ENCODE measurements at regions not wholly inside any gene's neighbourhood (a gene's known extent, or its start where the extent isn't known, plus 50 kb on each side); places are given as distances from the start of the nearest gene placed in this dataset.
A peak's percentile ranks its signal among the peaks of the same experiment; 100 is the strongest.

DNA sequence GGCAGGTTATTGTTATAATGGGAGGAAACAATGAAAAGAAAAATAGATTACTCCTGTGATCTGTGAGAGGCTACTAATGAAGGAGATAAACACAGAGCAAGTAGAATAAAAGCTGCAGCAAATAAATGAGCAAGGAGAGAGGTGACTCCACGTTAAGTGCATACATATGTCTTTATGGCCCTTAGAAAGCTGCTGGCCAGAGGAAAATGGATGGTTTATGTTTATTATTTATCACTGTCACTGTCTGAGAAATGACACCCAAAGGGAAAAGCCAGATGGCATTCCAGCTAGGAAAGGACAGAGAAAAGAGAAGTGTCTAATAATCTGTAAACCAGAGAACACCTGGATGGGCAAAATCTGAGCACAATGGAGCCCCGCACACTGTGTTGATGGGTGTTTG lies 122.9 kb upstream of the DDX18 start (continued):
- TF ChIP-seq, protein P1, sequence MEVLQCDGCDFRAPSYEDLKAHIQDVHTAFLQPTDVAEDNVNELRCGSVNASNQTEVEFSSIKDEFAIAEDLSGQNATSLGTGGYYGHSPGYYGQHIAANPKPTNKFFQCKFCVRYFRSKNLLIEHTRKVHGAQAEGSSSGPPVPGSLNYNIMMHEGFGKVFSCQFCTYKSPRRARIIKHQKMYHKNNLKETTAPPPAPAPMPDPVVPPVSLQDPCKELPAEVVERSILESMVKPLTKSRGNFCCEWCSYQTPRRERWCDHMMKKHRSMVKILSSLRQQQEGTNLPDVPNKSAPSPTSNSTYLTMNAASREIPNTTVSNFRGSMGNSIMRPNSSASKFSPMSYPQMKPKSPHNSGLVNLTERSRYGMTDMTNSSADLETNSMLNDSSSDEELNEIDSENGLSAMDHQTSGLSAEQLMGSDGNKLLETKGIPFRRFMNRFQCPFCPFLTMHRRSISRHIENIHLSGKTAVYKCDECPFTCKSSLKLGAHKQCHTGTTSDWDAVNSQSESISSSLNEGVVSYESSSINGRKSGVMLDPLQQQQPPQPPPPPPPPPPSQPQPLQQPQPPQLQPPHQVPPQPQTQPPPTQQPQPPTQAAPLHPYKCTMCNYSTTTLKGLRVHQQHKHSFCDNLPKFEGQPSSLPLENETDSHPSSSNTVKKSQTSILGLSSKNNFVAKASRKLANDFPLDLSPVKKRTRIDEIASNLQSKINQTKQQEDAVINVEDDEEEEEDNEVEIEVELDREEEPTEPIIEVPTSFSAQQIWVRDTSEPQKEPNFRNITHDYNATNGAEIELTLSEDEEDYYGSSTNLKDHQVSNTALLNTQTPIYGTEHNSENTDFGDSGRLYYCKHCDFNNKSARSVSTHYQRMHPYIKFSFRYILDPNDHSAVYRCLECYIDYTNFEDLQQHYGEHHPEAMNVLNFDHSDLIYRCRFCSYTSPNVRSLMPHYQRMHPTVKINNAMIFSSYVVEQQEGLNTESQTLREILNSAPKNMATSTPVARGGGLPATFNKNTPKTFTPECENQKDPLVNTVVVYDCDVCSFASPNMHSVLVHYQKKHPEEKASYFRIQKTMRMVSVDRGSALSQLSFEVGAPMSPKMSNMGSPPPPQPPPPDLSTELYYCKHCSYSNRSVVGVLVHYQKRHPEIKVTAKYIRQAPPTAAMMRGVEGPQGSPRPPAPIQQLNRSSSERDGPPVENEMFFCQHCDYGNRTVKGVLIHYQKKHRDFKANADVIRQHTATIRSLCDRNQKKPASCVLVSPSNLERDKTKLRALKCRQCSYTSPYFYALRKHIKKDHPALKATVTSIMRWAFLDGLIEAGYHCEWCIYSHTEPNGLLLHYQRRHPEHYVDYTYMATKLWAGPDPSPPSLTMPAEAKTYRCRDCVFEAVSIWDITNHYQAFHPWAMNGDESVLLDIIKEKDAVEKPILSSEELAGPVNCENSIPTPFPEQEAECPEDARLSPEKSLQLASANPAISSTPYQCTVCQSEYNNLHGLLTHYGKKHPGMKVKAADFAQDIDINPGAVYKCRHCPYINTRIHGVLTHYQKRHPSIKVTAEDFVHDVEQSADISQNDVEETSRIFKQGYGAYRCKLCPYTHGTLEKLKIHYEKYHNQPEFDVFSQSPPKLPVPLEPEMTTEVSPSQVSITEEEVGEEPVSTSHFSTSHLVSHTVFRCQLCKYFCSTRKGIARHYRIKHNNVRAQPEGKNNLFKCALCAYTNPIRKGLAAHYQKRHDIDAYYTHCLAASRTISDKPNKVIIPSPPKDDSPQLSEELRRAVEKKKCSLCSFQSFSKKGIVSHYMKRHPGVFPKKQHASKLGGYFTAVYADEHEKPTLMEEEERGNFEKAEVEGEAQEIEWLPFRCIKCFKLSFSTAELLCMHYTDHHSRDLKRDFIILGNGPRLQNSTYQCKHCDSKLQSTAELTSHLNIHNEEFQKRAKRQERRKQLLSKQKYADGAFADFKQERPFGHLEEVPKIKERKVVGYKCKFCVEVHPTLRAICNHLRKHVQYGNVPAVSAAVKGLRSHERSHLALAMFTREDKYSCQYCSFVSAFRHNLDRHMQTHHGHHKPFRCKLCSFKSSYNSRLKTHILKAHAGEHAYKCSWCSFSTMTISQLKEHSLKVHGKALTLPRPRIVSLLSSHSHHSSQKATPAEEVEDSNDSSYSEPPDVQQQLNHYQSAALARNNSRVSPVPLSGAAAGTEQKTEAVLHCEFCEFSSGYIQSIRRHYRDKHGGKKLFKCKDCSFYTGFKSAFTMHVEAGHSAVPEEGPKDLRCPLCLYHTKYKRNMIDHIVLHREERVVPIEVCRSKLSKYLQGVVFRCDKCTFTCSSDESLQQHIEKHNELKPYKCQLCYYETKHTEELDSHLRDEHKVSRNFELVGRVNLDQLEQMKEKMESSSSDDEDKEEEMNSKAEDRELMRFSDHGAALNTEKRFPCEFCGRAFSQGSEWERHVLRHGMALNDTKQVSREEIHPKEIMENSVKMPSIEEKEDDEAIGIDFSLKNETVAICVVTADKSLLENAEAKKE (CRISPR knock-in tag; IDR thresholded peaks at IDR 0.05) = no peak
- TF ChIP-seq STAT1 (IDR thresholded peaks at IDR 0.05; ENCODE audit: unreplicated experiment) = no peak
- no peak for TF ChIP-seq NANOG (IDR thresholded peaks at IDR 0.05; ENCODE audit: borderline replicate concordance)
- TF ChIP-seq ZNF331 (CRISPR knock-in tag; IDR thresholded peaks at IDR 0.05; ENCODE audit: low read depth) = no peak
- no peak for TF ChIP-seq CREB1 (CRISPR knock-in tag; IDR thresholded peaks at IDR 0.05; ENCODE audit: low read depth)
- no peak for TF ChIP-seq EZH2 (IDR thresholded peaks at IDR 0.05; ENCODE audit: low read depth, unreplicated experiment)
- TF ChIP-seq POLR2AphosphoS5 (IDR thresholded peaks at IDR 0.05; ENCODE audit: low read depth) = no peak
- TF ChIP-seq, protein P2, sequence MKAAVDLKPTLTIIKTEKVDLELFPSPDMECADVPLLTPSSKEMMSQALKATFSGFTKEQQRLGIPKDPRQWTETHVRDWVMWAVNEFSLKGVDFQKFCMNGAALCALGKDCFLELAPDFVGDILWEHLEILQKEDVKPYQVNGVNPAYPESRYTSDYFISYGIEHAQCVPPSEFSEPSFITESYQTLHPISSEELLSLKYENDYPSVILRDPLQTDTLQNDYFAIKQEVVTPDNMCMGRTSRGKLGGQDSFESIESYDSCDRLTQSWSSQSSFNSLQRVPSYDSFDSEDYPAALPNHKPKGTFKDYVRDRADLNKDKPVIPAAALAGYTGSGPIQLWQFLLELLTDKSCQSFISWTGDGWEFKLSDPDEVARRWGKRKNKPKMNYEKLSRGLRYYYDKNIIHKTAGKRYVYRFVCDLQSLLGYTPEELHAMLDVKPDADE (IDR thresholded peaks at IDR 0.05) = no peak

DNA sequence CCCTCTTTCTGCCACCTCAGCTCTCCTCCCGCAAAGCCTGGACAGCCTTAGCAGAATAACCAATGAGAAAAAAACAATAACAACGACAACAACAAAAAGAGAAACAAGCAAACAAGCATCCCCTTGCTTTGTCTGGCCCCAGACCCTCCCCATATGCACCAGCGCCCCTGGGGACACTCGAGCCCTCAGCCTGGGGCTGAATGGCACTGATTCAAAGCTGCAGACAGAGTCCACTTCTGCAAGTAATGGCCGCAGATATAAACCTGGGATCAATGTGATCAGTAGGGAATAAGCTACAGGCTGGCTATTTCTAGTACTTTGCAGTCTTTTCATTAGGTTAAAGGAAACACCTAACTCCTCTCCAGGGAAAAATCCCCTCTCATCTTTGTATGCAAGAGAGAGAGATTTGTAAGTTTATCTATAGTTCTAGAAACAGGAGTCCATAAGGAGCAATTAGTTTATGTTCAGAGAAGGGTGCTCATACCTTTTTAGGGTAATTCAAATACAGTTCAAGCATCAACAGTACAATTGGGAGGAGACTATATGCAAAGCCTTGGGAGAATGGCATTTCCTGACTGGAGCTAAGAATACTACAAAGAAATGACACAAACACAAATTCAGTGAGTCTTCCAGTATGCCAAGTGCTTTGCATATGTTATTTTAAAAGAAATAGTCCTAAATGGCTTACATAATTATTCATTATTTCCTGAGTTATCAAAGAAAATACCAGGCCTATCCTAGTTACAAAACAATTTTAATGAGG lies 122.3 kb upstream of the DDX18 start:
- peaks cover 3% of the 10 kb centered on the region; the same call in 1 of the 2 replicates for H3K9me2 ChIP-seq (ENCODE audit: insufficient read depth)
- peak overlapping the region; percentile 84 for H2AFZ ChIP-seq
- peak overlapping the region; percentile 42; the same call in 1 of the 2 replicates for H3K27ac Mint-ChIP-seq
- DNase-seq (ENCODE audit: low spot score) = no peak
- peaks cover 15% of the 10 kb centered on the region for H3K4me1 Mint-ChIP-seq
- 0 out of 2 replicates have a peak overlapping the region, but pooled peaks have one; percentile 14 for H3K4me3 ChIP-seq
- H3K4me1 ChIP-seq (ENCODE audit: insufficient read depth) = peaks cover 12% of the 10 kb centered on the region
- H3K79me2 ChIP-seq (replicated peaks; ENCODE audit: insufficient read depth) = no peaks in the 10 kb centered on the region
- H3K27me3 ChIP-seq (ENCODE audit: insufficient read depth) = no peaks in the 10 kb centered on the region
- no peak overlapping the region for H3K27ac ChIP-seq (ENCODE audit: low read depth)
- peak overlapping the region; percentile 63 for H3K4me2 ChIP-seq
- no peaks in the 10 kb centered on the region for H4K20me1 ChIP-seq (replicated peaks; ENCODE audit: insufficient read depth)
- no peaks in the 10 kb centered on the region for H3F3A ChIP-seq (replicated peaks; ENCODE audit: low read depth)
- no peaks in the 10 kb centered on the region for H3K27me3 Mint-ChIP-seq (ENCODE audit: insufficient read depth, low read depth, poor library complexity)
- H3K9me3 Mint-ChIP-seq = no peaks in the 10 kb centered on the region
- ATAC-seq = peak; percentile 57
- H3K36me3 ChIP-seq (ENCODE audit: insufficient read depth) = no peaks in the 10 kb centered on the region
- H3K4me3 Mint-ChIP-seq = no peak overlapping the region
- H3K36me3 Mint-ChIP-seq (ENCODE audit: low read depth) = no peaks in the 10 kb centered on the region
- TF ChIP-seq, protein P3, sequence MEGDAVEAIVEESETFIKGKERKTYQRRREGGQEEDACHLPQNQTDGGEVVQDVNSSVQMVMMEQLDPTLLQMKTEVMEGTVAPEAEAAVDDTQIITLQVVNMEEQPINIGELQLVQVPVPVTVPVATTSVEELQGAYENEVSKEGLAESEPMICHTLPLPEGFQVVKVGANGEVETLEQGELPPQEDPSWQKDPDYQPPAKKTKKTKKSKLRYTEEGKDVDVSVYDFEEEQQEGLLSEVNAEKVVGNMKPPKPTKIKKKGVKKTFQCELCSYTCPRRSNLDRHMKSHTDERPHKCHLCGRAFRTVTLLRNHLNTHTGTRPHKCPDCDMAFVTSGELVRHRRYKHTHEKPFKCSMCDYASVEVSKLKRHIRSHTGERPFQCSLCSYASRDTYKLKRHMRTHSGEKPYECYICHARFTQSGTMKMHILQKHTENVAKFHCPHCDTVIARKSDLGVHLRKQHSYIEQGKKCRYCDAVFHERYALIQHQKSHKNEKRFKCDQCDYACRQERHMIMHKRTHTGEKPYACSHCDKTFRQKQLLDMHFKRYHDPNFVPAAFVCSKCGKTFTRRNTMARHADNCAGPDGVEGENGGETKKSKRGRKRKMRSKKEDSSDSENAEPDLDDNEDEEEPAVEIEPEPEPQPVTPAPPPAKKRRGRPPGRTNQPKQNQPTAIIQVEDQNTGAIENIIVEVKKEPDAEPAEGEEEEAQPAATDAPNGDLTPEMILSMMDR (conservative IDR thresholded peaks at IDR 0.05; ENCODE audit: low read depth in 2 of 2) = no peak
- no peak for TF ChIP-seq EZH2 (IDR thresholded peaks at IDR 0.05; ENCODE audit: low read depth, unreplicated experiment)
- TF ChIP-seq, protein P4, sequence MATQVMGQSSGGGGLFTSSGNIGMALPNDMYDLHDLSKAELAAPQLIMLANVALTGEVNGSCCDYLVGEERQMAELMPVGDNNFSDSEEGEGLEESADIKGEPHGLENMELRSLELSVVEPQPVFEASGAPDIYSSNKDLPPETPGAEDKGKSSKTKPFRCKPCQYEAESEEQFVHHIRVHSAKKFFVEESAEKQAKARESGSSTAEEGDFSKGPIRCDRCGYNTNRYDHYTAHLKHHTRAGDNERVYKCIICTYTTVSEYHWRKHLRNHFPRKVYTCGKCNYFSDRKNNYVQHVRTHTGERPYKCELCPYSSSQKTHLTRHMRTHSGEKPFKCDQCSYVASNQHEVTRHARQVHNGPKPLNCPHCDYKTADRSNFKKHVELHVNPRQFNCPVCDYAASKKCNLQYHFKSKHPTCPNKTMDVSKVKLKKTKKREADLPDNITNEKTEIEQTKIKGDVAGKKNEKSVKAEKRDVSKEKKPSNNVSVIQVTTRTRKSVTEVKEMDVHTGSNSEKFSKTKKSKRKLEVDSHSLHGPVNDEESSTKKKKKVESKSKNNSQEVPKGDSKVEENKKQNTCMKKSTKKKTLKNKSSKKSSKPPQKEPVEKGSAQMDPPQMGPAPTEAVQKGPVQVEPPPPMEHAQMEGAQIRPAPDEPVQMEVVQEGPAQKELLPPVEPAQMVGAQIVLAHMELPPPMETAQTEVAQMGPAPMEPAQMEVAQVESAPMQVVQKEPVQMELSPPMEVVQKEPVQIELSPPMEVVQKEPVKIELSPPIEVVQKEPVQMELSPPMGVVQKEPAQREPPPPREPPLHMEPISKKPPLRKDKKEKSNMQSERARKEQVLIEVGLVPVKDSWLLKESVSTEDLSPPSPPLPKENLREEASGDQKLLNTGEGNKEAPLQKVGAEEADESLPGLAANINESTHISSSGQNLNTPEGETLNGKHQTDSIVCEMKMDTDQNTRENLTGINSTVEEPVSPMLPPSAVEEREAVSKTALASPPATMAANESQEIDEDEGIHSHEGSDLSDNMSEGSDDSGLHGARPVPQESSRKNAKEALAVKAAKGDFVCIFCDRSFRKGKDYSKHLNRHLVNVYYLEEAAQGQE (IDR thresholded peaks at IDR 0.05; ENCODE audit: unreplicated experiment) = no peak
- TF ChIP-seq, protein P2 (IDR thresholded peaks at IDR 0.05) = no peak
